Trophoblast cell (in vitro differentiated cells and primary cell): ENCODE measurements at regions not wholly inside any gene's neighbourhood (a gene's known extent, or its start where the extent isn't known, plus 50 kb on each side); places are given as distances from the start of the nearest gene placed in this dataset.

Experiments used
- DNase-seq, 2 donors: peaks; one replicate each; pipeline ENCODE4 v3.0.0-alpha.2; 2016
- H2AFZ ChIP-seq: 2 replicates; pipeline ENCODE4 v1.6.1; 2013; ENCODE audit warnings: low read length, moderate library complexity, mild to moderate bottlenecking; ENCODE audit not compliant: insufficient read depth, poor library complexity
- H2AK5ac ChIP-seq: 2 replicates; pipeline ENCODE4 v1.6.1; 2013; ENCODE audit warnings: mild to moderate bottlenecking, low read length
- H2BK120ac ChIP-seq: 2 replicates; pipeline ENCODE4 v1.6.1; 2013; ENCODE audit warnings: low read length, mild to moderate bottlenecking, moderate library complexity; ENCODE audit not compliant: insufficient read depth, poor library complexity
- H2BK12ac ChIP-seq: 2 replicates; pipeline ENCODE4 v1.6.1; 2013; ENCODE audit warnings: mild to moderate bottlenecking, low read length, moderate library complexity
- H2BK5ac ChIP-seq: 2 replicates; pipeline ENCODE4 v1.6.1; 2013; ENCODE audit warnings: low read length, low read depth, moderate library complexity, mild to moderate bottlenecking; ENCODE audit not compliant: poor library complexity
- H3K14ac ChIP-seq: 2 replicates; pipeline ENCODE4 v1.6.1; 2013; ENCODE audit warnings: mild to moderate bottlenecking, low read length
- H3K18ac ChIP-seq: 2 replicates; pipeline ENCODE4 v1.6.1; 2013; ENCODE audit warnings: mild to moderate bottlenecking, low read length
- H3K23ac ChIP-seq: 2 replicates; pipeline ENCODE4 v1.6.1; 2013; ENCODE audit warnings: low read length
- H3K27ac ChIP-seq: 2 replicates; pipeline ENCODE4 v1.5.1; 2013; ENCODE audit warnings: low read depth, mild to moderate bottlenecking, inconsistent platforms, low read length, moderate library complexity
- H3K27me3 ChIP-seq: 2 replicates; pipeline ENCODE4 v1.6.1; 2013; ENCODE audit warnings: inconsistent platforms, mild to moderate bottlenecking, low read length, moderate library complexity; ENCODE audit not compliant: insufficient read depth
- H3K36me3 ChIP-seq, 2 experiments: 1 replicate in 1 of 2; 2 replicates in 1 of 2; pipeline ENCODE4 v1.6.1; 2013; ENCODE audit warnings: low read length in 2 of 2, mild to moderate bottlenecking in 2 of 2, moderate library complexity in 1 of 2; ENCODE audit not compliant: insufficient read depth in 2 of 2, control insufficient read depth in 1 of 2
- H3K4ac ChIP-seq: 2 replicates; pipeline ENCODE4 v1.6.1; 2013; ENCODE audit warnings: low read depth, mild to moderate bottlenecking, low read length, moderate library complexity
- H3K4me1 ChIP-seq, 2 experiments: 1 replicate in 1 of 2; 2 replicates in 1 of 2; pipeline ENCODE4 v1.6.1; 2013; ENCODE audit warnings: low read length in 2 of 2, mild to moderate bottlenecking in 2 of 2, moderate library complexity in 1 of 2; ENCODE audit not compliant: insufficient read depth in 2 of 2, control insufficient read depth in 1 of 2
- H3K4me2 ChIP-seq: 2 replicates; pipeline ENCODE4 v1.6.1; 2013; ENCODE audit warnings: inconsistent platforms, mild to moderate bottlenecking, low read length, moderate library complexity
- H3K4me3 ChIP-seq: 2 replicates; pipeline ENCODE4 v1.5.1; 2013; ENCODE audit warnings: mild to moderate bottlenecking, low read depth, low read length, inconsistent platforms
- H3K79me1 ChIP-seq: one replicate; pipeline ENCODE4 v1.6.1; 2013; ENCODE audit warnings: low read length
- H3K79me2 ChIP-seq: 2 replicates; pipeline ENCODE4 v1.6.1; 2013; ENCODE audit warnings: low read length, mild to moderate bottlenecking; ENCODE audit not compliant: control insufficient read depth, insufficient read depth, poor library complexity
- H3K9ac ChIP-seq: 2 replicates; pipeline ENCODE4 v1.6.1; 2013; ENCODE audit warnings: mild to moderate bottlenecking, low read length
- H3K9me3 ChIP-seq: 2 replicates; pipeline ENCODE4 v1.6.1; 2013; ENCODE audit warnings: low read depth, mild to moderate bottlenecking, control low read depth, inconsistent platforms, low read length; ENCODE audit not compliant: insufficient read depth
- H4K12ac ChIP-seq: 2 replicates; pipeline ENCODE4 v1.6.1; 2013; ENCODE audit warnings: low read depth, mild to moderate bottlenecking, low read length, moderate library complexity
- H4K8ac ChIP-seq: 2 replicates; pipeline ENCODE4 v1.6.1; 2013; ENCODE audit warnings: low read depth, mild to moderate bottlenecking, low read length, moderate library complexity
- H4K91ac ChIP-seq: one replicate; pipeline ENCODE4 v1.6.1; 2013; ENCODE audit warnings: low read depth, mild to moderate bottlenecking, low read length, moderate library complexity
- WGBS: extraction: QIAGEN DNeasy Blood & Tissue Kit; methylation state at CpG from one replicate; pipeline ENCODE4 v1.1.7; 2013; ENCODE audit warnings: missing lambda C conversion rate; ENCODE audit not compliant: insufficient read length, insufficient coverage; ENCODE audit errors: extremely low coverage; 5-methylcytosine and 5-hydroxymethylcytosine counted together

DNA sequence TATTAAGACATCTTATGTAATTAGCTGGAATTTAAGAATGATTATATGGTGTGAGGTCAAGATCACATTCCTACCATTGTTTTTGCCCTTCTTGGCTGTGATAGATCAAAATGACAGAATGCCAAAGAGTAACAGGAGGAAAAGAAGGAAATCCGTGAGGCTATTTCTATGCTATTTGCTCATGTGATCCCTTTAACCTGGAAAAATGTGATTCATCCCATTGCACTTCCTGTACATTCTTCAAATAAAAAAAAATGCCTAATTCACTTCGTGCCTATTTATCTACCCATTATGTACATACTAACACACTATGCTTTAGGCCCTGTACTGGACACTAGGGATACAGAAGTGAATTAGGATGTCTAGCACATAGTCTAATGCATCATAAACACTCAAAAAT, 154.1 kb upstream of the PAPPA start:
- Histone ChIP-seq H3K36me3 (no peaks in the 10 kb centered on the region), H2AK5ac (no peak overlapping the region), H2BK5ac (no peak overlapping the region), H3K14ac (no peak overlapping the region), H3K4me1 (no peaks in the 10 kb centered on the region), H3K4me3 (no peak overlapping the region), H3K9ac (no peak overlapping the region), H3K4me2 (no peak overlapping the region), H4K8ac (no peak overlapping the region), H4K12ac (no peak overlapping the region), H2BK12ac (no peak overlapping the region), H3K9me3 (no peaks in the 10 kb centered on the region), H3K79me1 (no peaks in the 10 kb centered on the region), H3K27ac (no peak overlapping the region), H3K4ac (no peak overlapping the region), H3K27me3 (no peaks in the 10 kb centered on the region), H4K91ac (no peak overlapping the region), H3K18ac (no peak overlapping the region), H3K79me2 (no peaks in the 10 kb centered on the region), H3K23ac (no peak overlapping the region), H2BK120ac (no peak overlapping the region), H2AFZ (no peak overlapping the region)
- DNase-seq: peak in 1 of 2 donors; percentile 36
- no CpG with 5 or more reads among the region's 2 CpGs for WGBS

DNA sequence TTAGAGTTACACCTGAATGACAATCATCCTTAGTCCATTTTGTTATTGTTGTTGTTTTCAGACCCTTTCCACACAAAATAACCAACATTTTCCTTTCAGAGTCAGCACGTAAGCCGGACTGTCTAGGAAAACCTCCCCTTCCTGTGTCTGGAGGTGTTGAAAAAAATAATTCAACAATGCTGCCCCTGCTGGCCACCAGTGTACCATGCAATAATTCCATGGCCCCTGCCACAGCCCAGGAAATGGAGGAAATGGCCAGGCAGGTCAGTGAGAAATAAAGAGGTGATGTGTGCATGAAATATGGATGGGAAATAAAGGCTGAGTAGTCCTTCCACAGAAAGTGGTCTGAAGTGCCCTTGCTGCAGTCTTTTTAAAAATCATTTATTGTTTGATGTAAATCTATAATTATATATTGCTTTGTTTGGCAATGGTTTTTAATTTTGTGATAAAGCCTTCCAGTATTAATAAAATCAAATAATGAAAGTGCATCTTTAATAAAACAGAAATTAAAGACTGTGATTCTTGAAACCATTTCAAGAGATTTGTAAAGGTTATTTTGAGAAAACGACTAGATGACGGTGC, 152.8 kb upstream of the PAPPA start:
- no peaks in the 10 kb centered on the region for H3K9me3 ChIP-seq
- no peak overlapping the region for H3K4me2 ChIP-seq
- no peak overlapping the region for H3K4me3 ChIP-seq
- DNase-seq: peak in 1 of 2 donors; percentile 46
- H2BK5ac ChIP-seq: no peak overlapping the region
- H2AK5ac ChIP-seq: no peak overlapping the region
- no peak overlapping the region for H4K91ac ChIP-seq
- no peak overlapping the region for H3K9ac ChIP-seq
- H3K36me3 ChIP-seq: no peaks in the 10 kb centered on the region
- no peaks in the 10 kb centered on the region for H3K79me2 ChIP-seq
- no peak overlapping the region for H4K8ac ChIP-seq
- WGBS: no CpG with 5 or more reads among the region's 4 CpGs
- no peak overlapping the region for H3K18ac ChIP-seq
- no peak overlapping the region for H2AFZ ChIP-seq
- H2BK120ac ChIP-seq: no peak overlapping the region
- H3K4ac ChIP-seq: no peak overlapping the region
- no peak overlapping the region for H2BK12ac ChIP-seq
- H3K4me1 ChIP-seq: no peaks in the 10 kb centered on the region
- no peaks in the 10 kb centered on the region for H3K27me3 ChIP-seq
- H3K14ac ChIP-seq: no peak overlapping the region
- H4K12ac ChIP-seq: no peak overlapping the region
- no peaks in the 10 kb centered on the region for H3K79me1 ChIP-seq
- no peak overlapping the region for H3K27ac ChIP-seq
- no peak overlapping the region for H3K23ac ChIP-seq

DNA sequence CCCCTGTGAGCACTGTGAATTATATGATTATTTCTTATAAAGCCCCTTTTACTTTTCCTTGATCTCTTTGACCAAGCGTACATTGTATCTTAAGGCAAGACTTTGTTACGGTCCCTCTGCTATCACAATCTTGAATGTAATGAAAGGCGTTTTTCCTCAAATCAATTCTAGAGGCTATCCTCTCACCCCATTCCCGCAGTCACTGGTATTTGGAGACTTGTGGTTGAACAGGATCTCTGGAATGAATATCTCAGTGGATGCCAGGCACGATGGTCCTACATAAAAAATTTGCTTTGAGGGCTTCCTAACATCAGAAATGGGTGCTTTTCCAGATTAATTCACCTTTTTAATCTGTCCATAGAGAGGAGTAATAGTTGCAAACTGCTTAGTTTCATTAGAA, 151.4 kb upstream of the PAPPA start:
- H3K23ac ChIP-seq: no peak overlapping the region
- no peaks in the 10 kb centered on the region for H3K79me2 ChIP-seq
- H3K4me1 ChIP-seq: no peaks in the 10 kb centered on the region
- no peak overlapping the region for H3K27ac ChIP-seq
- no peak overlapping the region for H3K14ac ChIP-seq
- no peak overlapping the region for H2BK120ac ChIP-seq
- H3K9me3 ChIP-seq: no peaks in the 10 kb centered on the region
- peak in 1 of 2 donors; percentile 38 for DNase-seq
- H3K18ac ChIP-seq: no peak overlapping the region
- H4K12ac ChIP-seq: no peak overlapping the region
- H3K36me3 ChIP-seq: no peaks in the 10 kb centered on the region
- H3K27me3 ChIP-seq: no peaks in the 10 kb centered on the region
- H2BK5ac ChIP-seq: no peak overlapping the region
- H2AFZ ChIP-seq: no peak overlapping the region
- no peak overlapping the region for H3K9ac ChIP-seq
- no peak overlapping the region for H2BK12ac ChIP-seq
- H4K8ac ChIP-seq: no peak overlapping the region
- H3K4me3 ChIP-seq: no peak overlapping the region
- H3K4me2 ChIP-seq: no peak overlapping the region
- no CpG with 5 or more reads among the region's 5 CpGs for WGBS
- no peak overlapping the region for H2AK5ac ChIP-seq
- H3K79me1 ChIP-seq: no peaks in the 10 kb centered on the region
- no peak overlapping the region for H4K91ac ChIP-seq
- H3K4ac ChIP-seq: no peak overlapping the region

DNA sequence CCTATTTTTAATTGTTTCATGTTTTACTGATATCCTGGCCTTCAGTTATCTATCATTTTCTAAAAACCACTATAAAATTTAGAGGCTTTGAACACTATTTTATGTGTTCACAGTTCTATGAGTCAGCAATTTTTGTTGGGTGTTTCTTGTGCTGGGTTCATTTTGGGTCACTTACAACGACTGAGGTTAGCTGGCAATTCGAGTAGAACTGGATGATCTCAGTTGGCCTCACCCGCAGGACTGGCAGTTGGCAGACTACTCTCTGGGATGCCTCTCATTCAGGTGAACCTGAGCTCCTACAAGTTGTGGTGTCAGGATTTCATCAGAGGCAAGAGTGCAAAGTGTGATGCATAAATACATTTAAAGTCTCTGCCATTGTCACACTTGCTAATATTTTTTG, 151.0 kb upstream of the PAPPA start:
- no peak overlapping the region for H3K23ac ChIP-seq
- no peak overlapping the region for H2BK5ac ChIP-seq
- H2AK5ac ChIP-seq: no peak overlapping the region
- WGBS: no CpG with 5 or more reads among the region's 3 CpGs
- no peak overlapping the region for H4K12ac ChIP-seq
- no peak overlapping the region for H3K9ac ChIP-seq
- no peak overlapping the region for H3K4me3 ChIP-seq
- H3K27ac ChIP-seq: no peak overlapping the region
- H2BK120ac ChIP-seq: no peak overlapping the region
- no peaks in the 10 kb centered on the region for H3K36me3 ChIP-seq
- no peaks in the 10 kb centered on the region for H3K79me1 ChIP-seq
- H2AFZ ChIP-seq: no peak overlapping the region
- no peak overlapping the region for H2BK12ac ChIP-seq
- H3K79me2 ChIP-seq: no peaks in the 10 kb centered on the region
- no peak overlapping the region for H3K18ac ChIP-seq
- H3K14ac ChIP-seq: no peak overlapping the region
- no peak overlapping the region for H4K91ac ChIP-seq
- no peak overlapping the region for H4K8ac ChIP-seq
- H3K9me3 ChIP-seq: no peaks in the 10 kb centered on the region
- no peak for DNase-seq
- no peak overlapping the region for H3K4me2 ChIP-seq
- H3K4me1 ChIP-seq: no peaks in the 10 kb centered on the region
- no peaks in the 10 kb centered on the region for H3K27me3 ChIP-seq
- no peak overlapping the region for H3K4ac ChIP-seq
